ENCODE measurements at regions not wholly inside any gene's neighbourhood (a gene's known extent, or its start where the extent isn't known, plus 50 kb on each side); places are given as distances from the start of the nearest gene placed in this dataset.

DNA sequence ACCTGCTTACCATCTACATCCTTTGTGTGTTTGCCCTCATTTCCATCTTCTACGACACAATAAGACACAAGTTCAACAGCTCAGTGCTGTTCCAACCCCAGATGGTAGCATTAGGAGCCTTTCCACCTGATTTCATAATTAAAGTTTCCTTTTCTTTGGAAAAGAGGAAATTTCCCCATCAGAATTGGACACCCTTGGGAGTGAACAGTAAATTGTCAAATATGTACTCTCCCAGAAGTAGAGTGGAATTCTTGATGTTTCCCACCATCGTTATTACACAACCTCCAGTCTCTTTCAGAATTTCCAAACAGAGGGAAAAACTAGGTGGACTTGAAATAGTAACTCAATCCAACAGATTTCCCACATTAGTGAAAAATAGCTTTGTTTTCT is 337.6 kb upstream of the OR4E1 start:
- no peak for FAIRE-seq

DNA sequence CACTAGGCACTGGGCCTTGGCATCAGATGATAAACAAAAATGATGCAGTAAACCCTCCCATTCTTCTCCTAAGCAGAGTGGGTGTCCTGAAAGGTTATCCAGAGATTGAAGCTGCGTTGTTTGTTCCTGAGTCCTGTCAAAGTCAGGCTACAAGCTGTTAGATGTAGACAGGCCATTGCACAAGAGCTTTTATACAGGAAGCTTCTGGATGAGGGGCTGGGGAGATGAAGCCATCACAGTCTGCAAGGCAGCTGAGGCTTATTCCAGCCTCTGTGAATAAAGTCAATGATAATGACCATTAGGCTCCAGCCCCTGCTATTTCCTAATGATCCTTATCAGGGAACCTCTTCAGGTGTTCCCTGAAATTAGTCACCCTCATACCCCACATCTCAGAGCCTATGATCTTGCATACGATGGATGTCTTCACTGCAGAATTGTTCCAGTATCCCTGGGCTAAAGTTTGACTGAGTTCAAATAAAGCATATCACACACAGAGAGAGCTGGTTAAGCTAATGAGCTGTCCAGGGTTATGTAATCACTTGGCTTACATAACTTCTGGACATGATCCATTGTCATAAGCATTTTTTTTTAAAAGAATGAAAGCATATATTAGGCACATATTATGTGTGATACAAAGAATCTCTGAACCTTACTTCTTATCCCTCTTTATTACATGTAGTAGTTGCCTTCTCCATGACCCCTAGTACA is 337.1 kb upstream of the OR4E1 start:
- no peak for FAIRE-seq

DNA sequence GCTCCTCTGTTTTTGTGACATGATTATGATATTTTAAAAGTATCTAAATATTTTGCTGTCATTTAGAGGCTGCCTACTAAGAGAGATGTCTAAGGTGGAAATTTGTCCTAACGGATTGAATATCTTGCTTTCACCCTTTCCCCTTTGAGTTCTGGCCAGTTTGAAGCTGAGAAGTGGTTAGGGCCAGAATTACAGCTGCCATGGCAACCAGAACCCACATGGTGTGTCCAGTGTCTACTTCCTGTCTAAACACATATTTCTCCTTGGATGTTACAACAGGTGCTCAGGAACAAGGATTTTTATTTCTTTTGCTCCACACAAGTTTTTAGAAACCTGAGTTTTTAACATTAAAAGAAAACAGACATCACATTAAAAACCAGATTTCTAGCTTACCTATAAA is 335.1 kb upstream of the OR4E1 start:
- FAIRE-seq = no peak

DNA sequence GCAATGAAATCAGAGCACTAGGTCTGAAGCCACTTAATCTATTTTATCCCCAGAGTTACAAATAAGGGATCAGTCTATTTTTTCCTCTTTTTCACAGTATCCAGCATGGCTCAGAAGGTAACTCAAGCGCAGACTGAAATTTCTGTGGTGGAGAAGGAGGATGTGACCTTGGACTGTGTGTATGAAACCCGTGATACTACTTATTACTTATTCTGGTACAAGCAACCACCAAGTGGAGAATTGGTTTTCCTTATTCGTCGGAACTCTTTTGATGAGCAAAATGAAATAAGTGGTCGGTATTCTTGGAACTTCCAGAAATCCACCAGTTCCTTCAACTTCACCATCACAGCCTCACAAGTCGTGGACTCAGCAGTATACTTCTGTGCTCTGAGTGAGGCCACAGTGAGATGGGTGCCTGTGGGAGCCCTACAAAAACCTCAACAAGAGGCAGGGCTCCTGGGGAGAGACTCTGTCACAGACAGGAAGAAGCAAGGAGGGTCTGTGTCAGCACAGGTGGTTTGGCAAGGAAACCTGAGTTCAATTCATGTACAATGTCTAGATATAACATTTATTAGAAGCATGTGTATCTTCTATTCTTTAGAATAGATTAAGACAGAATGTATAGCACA is 334.3 kb upstream of the OR4E1 start:
- no peak for FAIRE-seq

DNA sequence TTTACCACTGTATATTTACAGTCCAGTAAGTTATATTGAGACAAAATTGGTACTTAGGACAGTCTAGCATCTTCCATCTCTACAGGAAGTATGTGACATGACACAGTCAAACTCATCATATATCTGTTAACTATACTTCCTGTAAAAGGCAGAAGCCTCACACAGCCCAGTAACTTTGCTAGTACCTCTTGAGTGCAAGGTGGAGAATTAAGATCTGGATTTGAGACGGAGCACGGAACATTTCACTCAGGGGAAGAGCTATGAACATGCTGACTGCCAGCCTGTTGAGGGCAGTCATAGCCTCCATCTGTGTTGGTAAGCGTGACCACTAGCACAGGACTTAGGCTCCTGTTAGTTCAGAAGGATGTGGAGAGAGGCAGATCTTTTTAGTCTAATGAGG is 333.7 kb upstream of the OR4E1 start:
- no peak for FAIRE-seq

DNA sequence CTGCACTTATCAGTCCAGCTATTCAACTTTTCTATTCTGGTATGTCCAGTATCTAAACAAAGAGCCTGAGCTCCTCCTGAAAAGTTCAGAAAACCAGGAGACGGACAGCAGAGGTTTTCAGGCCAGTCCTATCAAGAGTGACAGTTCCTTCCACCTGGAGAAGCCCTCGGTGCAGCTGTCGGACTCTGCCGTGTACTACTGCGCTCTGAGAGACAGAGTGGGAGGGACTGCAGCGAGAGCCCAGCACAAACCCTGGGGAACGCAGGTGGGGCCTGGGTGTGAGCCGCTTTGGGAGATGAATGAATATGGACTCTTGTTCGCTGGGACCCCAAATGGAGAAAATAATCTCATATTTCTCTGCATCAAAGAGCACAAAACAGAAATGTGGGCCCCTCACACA is 329.8 kb upstream of the OR4E1 start:
- no peak for FAIRE-seq

DNA sequence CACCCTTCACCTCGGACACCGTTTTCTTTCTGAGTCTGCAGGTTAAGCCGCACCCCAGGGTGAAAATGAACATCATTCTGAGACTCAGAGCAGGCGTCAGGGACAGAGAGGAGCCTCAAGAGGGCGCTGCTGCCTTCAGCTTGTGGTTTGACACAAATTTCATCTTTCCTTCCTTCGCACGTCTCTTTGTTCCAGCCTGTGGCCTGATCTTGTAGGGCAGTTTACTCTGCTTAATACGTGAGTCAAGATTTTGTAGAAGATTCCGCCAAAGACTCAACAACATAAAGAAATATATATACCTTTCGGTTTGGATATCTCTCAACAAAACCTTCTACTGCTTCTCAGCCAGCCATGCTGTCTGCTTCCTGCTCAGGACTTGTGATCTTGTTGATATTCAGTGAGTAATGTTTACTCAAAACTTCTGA is 329.3 kb upstream of the OR4E1 start:
- no peak for FAIRE-seq

DNA sequence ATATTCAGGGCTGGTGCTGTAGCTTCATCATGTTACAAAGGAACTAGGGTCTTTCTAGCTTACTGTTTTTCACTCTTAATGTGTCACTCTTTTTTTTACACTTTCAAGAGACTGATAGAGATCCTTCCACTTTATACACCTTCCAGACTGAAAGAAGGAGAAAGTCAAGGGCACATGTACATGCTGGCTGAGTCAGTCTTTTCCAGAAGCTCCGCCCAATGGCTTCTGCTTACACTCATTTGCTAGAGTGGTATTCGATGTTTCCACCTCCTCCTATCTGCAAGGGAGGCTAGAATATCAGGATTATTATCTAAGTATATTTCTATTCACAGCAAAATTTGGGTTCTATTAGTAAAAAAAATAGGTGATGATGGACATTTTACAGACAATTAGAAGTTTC is 325.8 kb upstream of the OR4E1 start:
- FAIRE-seq = no peak

DNA sequence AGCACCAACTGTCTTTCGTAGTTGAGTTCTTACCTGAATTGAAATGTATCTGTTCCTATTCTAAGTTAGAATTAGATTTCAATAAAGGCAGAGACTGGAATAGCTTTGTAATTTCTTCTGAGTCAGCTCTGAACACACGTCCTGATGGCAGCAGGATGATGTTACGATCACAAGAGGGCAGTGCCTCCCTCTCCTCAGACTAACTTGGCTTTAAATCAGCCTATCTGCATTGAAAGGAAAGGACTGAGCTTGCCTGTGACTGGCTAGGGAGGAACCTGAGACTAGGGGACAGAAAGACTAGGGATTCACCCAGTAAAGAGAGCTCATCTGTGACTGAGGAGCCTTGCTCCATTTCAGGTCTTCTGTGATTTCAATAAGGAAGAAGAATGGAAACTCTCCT is 323.7 kb upstream of the OR4E1 start:
- FAIRE-seq = no peak

DNA sequence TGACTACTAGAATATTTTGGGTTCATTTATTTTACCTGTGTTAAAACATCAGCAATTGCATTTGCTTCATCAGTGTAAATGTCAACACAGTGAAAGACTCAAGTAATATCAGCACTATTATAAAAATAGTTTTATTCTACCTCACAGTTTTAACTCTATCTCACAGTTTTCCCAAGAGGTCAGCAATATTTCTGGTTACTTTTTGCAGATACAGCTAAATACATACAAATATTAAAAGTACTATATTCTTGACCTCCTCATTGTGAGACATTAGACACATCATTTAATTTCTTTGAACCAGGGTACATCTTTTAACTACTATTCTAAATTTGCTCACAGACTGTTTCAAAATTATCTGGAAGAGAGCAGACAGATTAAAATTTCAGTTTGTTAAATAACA is 321.7 kb upstream of the OR4E1 start:
- no peak for FAIRE-seq

DNA sequence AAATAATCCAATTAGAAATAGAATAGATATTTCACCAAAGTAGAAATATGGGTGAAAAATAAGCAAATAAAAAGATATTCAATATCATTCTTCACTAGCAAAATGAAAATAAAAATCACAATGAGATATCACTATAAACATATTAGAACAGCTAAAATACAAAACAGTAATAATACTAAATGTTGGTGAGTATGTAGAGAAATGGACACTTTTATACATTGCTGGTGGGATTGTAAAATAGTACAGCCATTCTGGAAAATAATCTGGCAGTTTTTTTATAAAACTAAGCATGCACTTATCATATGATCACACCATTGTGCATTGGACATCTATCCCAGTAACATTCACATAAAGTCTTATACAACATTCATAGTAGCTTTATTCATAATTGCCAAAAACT is 320.2 kb upstream of the OR4E1 start:
- FAIRE-seq = no peak

DNA sequence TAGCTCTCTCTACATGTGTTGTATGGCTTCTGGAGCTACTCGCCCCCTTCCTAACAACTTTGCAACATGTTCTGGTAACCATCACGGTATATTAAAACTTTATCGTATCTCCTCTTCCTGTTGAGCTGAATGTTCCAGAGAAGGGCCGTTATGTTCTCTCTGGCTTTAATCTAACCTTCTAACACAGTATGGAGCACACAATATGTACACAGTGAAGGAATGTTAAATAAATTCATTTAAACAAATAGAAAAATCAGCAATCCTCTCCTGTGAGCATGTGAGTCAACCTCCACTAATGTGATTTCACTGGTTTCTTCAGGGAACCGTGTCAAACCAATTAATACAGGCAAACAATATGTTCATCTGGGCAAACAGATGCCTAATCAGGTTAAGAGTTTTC is 319.5 kb upstream of the OR4E1 start:
- FAIRE-seq = no peak

DNA sequence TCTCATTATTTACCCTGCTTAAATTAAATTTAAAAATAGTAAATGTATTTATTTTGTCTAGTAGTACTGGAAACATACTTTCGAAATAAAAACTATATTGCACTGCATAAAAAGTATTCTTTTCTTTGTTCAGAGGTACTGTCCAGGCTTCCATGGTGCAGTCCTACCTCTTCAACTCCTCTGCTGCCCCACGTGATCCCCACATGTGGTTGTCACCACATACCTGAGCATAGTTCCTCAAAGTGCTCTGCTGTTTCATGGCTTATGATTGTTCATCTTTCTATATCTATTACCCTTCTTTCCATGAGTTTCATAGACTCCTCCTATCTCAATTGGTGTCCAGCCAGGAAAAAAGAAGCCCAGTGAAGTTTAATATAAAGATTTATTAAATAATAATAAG is 317.5 kb upstream of the OR4E1 start:
- FAIRE-seq = no peak

DNA sequence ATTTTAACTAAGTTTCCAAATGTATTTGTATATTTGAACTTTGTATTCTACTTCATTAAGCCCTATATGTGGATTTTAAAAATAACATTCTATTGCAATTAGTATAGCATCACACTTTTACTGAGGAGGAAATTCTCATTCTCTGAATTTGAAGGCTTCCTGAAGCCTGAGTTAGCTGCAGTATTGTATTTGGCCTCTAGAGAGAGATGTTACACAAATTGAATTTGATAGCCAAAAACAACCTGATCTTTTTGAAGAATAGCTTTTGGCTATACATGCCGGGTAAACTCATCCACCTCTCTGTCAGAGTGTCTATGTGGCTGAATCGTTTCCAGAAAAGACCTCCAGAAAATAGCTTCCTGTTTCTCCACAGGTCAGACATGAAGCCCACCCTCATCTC is 316.5 kb upstream of the OR4E1 start:
- FAIRE-seq = peak; percentile 80

DNA sequence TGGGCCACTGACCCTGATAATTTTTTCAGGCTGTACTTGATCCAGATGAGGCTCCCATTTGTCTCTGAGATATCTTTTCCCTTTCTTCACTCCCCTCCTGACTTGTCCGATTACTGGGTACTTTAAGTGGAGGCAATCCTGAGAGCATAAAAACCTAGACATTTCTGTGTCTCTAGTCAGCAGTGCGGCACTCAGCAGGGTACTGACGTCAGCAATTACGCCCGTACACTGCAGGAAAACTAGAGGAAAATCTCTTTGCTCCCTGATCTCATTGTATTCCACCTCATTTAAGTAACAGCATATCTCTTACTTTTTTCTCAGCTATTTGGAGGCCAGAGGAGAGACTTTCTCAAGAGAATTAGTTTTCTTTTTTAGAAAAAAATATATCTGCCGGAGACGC is 315.5 kb upstream of the OR4E1 start:
- FAIRE-seq = no peak

DNA sequence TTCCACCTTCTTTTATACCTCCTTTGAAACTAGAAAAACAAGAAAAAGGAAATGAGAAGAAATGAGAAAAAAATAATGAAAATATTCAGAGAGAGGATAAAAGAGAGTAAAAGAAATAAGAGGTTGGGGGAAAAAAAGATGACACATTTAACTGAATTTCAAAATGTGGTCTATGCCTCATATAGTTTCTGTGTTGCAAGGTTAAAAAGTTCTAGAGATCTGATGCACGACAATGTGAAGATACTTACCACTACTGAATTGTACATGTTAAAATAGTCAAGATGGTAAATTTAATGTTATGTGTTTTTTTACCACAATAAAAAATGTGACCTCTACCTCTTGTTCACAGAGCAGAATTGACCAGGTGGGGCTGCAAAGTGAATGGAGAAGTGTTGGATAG is 314.8 kb upstream of the OR4E1 start:
- FAIRE-seq = no peak

DNA sequence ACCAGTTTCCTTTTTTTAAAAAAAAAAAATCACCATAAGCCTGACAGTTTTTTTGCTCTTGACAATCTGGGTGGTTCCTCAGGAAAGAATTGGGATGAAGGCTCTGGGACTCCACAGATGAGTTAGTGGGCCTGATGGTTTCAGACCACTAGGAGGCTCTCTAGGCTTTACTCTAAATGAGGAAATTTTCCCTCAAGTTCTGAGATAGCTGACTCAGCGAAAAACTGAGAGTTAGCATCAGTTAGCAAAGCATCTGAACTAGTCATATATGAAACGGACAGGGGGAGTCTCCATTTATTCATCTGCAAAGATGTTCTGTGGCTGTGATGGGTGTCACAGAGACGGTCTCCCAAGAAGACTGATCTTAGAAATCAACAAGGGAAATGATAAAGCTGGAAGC is 314.3 kb upstream of the OR4E1 start:
- no peak for FAIRE-seq

DNA sequence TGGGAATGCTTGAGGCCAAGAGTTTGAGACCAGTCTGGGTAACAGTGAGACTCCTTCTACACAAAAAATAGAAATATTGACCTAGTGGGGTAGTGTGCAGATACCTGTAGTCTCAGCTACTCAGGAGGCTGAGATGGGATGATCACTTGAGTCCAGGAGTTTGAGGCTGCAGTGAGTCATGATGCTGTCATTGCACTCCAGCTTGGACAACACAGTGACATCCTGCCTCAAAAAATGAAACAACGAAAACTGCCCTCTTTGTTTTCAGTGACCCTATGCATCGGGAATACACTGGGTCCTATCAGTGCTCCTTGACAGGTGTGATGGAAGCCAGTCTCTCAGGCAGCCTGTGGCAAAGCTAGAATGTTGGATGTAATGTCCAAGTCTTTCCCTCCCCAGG is 311.5 kb upstream of the OR4E1 start:
- FAIRE-seq = no peak

DNA sequence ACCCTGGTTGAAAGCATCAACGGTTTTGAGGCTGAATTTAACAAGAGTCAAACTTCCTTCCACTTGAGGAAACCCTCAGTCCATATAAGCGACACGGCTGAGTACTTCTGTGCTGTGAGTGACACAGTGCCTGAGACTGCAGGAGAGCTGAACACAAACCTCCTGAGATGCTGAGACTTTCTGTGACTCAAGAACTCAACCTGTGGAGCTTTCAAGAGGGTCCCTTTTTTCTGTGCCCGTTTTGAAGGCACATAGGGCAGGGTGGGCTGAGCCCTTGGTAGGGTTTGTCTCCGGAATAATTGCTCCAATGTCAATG is 305.3 kb upstream of the OR4E1 start:
- no peak for FAIRE-seq

DNA sequence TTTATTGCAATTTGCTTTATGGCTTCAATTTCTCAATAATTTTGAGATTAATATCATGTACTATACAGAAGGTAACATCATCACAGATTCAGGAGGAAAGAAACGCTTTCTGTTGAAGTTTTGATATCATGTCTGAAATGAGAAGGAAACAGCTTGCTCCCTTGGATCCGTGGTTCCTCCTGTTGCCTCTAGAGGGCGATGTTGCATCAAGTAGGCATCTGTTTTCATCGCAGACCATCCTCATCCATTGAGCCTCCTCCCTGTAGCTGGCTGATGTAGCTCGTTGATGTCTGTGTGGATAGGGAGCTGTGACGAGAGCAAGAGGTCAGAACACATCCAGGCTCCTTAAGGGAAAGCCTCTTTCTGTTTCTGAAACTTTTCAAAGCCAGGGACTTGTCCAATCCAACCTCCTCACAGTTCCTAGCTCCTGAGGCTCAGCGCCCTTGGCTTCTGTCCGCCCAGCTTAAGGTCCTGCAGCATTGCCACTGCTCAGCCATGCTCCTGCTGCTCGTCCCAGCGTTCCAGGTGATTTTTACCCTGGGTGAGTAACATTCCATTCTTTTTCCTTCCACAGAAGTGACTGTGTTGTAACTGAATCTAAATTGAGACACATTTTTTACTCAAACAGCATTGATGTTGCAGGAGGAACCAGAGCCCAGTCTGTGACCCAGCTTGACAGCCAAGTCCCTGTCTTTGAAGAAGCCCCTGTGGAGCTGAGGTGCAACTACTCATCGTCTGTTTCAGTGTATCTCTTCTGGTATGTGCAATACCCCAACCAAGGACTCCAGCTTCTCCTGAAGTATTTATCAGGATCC is 304.8 kb upstream of the OR4E1 start:
- FAIRE-seq = peak; percentile 30

DNA sequence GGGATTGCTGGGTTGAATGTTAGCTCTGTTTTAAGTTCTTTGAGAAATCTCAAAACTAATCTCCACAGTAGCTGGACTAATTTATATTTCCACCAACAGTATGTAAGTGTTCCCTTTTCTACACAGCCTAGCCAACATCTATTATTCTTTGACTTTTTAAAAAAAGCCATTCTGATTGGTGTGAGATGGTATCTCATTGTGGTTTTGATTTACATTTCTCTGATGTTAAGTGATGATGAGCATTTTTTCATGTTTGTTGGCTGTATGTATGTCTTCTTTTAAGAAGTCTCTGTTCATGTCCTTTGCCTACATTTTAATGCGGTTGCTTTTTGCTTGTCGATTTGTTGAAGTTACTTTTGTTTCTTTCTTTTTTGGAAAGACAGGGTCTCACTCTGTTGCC is 301.1 kb upstream of the OR4E1 start:
- FAIRE-seq = no peak

DNA sequence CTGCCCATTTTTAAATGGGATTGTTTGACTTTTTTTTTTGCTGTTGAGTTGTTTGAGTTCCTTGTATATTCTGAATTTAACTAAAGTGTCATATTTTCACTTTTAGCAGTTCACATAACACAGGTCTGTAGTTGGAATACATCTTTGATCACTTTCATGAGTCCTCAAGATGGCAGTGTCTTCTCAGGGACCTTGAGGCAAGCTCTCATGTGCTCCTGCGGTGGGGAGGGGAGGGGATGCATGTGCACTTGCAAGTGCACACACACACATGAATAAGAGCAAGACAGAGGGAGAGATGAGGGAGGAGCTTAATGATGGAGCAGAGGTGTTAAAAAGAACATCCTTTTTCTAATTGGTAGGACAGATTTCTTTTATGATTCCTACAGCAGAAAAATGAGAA is 291.4 kb upstream of the OR4E1 start:
- FAIRE-seq = no peak

DNA sequence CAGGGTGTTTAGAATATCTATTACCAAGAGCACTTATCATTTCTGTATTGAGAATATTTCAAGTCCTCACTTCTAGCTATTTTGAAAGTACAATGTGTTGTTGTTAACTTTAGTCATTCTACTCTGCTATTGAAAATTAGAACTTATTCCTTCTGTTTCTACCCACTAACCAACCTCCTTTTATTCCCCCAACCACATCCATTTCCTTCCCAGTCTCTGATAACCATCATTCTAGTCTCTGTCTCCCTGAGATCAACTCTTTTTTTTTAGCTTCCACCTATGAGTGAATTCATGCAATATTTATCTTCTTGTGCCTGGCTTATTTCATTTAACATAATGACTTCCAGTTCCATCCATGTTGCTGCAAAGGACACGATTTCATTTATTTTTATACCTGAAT is 290.6 kb upstream of the OR4E1 start:
- FAIRE-seq = no peak

DNA sequence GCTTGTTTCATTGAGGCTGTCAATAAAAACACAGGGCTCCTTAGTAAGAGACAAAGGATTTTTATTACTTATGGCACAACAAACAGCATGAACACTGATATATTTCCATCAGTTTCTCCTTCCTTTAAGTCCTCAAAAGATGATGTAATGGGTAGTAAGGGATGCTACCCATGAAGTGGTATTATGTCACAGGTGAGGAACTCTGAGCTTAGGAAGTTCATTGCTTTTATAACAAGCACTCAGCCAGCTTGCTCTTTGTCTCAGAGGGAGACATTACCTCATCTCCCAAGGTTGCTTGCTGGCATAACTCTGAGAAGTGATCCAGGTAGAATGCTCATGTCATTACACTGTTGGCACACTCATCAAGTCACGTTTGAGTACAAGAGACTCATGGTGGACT is 287.0 kb upstream of the OR4E1 start:
- no peak for FAIRE-seq

DNA sequence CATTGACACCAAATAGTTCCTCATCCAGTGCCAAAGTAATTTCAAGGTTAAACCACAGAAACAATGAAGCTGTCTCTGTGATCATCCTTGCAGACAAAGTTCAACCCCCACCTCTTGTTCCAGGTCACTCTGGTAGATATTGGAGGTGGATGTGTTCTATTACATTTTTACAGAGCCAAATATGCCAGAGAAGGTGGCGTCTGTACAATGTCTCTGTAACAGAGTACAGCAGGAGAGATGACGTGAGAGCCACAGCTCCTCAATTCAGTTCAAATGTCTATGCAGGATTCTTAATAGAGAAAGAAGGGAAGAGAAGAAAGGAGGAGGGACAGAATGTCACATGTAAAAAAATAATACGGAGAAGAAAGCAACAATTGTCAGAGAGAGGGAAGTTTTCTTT is 268.3 kb upstream of the OR4E1 start:
- FAIRE-seq = no peak
